HG03342 (cell line): ENCODE measurements at regions not wholly inside any gene's neighbourhood (a gene's known extent, or its start where the extent isn't known, plus 50 kb on each side); places are given as distances from the start of the nearest gene placed in this dataset.
"Not testable (repeated sequence)": the region's sequence is repeated elsewhere in the genome, so short reads cannot be mapped to it uniquely, and the experiment has no call there.

Source experiments
- ATAC-seq: cut with Tn5 transposase; IDR thresholded peaks from one replicate; pipeline ENCODE4 v1.9.1; 2021; ENCODE audit warnings: mild to moderate bottlenecking, moderate library complexity; ENCODE audit not compliant: unreplicated experiment

DNA sequence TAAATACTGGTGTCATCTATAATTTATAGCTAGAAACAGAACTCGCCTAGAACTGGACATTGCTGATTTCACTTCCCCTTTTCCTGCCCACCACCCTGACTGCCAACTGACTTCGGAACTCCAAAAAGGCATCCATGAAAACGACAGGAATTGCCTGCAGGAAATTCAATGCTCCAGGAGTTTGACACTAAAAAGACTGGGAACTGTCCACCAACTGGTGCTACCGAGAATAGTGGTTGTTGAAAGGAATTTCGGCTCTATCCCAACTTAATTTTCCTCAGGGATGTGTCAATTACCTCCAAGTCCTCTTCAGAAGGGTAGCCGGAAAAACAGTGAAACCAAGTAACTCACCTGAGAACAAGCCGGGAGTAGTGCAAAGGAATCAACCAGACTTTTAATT is 440.0 kb downstream of the PRELID2 start:
- not testable (repeated sequence) for ATAC-seq

DNA sequence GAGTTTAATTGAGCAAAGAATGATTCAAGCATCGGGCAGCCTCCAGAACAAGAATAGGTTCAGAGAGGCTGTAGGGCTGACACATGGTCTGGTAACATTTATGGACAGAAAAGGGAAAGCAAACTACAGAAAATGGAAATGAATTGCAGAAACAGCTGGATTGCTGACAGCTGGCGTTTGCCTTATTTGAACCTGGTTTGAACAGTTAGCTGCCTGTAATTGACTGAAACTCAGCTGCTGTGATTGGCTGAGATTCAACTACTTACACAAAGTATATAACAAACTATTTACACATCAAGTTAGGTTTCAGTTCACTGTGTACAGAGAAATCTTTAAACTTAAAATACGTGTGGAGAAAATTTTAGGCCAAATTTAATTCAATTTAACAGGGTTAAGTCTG is 441.7 kb downstream of the PRELID2 start:
- ATAC-seq, result no peak

DNA sequence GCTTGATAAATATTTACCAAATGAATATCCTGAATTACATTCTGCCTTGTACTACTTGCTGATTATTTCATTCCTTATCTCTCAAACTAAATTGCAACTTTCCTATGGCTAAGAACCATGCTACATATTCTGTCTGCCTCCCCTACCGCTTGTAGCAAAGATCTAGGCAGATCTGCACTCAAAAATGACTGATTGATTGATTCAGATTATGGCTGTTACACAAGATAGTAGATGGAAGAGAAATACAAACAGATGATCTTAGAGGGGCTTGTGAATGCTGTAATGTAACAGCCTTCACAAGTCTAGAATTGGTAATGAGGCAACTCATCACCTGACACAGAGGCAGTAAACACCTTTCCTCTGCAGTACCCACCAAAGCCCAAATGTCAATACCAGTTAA is 446.1 kb downstream of the PRELID2 start:
- no peak for ATAC-seq

DNA sequence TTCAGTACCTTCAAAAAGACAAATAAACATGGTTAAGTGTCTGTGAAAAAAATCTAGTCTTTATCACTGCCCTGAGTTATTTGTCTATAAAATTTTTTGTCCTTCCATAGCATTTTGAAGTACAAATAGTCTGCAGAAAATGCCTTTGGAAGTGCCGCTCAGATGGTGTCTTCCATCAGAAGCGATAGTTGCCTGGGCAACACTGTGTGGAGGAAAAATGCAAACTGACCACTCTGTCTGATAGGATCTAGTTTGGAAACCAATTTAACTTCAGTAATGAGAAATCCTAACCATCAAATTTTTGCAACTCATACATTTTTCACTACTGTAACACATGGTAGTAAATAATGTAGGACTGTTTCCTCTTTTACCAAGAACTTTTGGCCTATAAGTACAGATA is 449.9 kb downstream of the PRELID2 start:
- no peak for ATAC-seq

DNA sequence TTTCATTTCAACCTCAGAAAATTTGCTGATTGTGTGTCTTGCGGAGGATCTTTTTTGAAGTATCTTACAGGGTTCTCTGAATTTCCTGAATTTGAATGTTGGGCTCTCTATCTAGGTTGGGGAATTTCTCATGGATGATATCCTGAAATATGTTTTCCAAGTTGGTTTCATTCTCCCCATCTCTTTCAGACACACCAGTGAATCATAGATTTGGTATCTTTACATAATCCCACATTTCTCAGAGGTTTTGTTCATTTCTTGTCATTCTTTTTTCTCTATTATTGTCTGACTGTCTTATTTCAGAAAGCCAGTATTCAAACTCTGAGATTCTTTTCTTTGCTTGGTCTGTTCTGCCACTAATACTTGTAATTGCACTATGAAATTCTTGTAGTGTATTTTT is 456.9 kb downstream of the PRELID2 start:
- ATAC-seq, result no peak

DNA sequence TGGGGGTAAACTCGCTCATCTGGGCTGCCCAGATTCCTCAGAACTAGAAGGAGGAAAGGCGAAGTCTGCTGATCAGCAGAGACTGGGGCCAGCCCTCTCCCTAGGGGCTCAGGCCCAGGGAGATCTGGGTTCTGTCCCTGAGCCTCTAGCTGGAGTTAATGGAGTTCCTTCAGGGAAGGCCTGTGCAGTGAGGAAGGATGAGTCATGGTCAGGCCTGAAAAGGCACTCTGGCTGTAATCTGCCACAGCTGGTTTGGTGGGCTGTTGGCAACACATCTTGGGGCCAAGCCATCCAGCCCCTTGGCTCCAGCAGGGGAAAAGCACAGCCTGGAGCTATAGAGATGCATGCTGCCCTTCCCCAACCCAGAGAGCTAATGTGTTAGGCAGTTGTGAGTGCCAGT is 459.6 kb downstream of the PRELID2 start:
- ATAC-seq, result no peak

DNA sequence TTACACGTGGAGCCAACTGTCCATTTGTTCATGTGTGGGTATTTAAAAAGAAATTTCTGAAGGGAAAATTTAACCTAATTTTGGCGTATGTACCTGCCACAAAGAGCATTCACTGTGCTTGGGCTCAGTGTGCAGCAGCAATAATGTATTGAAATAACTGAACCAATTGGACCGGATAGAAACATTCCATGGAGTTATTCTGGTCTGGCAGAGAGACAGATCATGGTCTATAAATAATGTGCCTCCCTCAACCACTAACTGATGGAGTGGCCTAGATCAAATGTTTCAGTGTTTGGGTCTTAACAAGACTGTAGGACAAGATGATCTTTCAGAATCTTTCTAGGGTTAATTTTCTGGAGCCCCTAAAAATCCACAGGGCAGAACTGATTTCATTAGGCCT is 469.7 kb downstream of the PRELID2 start:
- no peak for ATAC-seq

DNA sequence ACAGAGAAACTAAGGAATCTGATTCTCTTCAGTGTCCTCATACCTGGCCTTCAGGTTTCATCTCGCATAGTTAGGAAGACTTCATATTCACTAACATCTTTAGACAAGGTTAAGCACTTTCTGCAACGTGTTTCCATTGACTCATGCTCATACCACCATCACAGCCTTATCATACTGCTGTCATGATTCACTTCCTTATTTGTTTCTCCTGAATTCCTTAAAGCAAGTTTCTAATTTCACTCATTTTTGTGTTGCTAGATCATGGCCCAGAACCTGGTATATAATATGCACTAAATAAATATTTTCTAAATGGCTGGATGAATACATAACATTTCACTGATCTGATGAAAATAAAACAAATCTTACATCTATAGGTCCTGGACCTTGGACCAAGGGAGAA is 472.9 kb downstream of the PRELID2 start:
- no peak for ATAC-seq

DNA sequence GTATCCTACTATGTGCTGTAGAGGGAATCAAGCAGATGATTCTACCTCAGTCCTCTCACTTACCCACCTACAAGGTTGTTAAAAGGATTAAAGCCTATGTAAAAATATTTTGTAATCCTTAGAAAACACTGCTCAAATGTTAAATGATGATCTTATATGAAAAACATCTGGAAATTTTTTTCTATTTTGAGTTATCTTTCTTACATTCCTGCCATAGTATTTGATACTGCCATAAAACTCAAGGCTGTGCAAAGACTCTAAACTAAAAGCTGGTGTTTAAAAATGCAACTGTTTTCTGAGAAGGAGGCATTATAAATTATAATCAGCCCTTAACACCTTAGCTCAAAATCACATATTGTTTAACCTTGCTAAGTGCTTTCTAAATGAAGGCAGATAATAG is 474.2 kb downstream of the PRELID2 start:
- no peak for ATAC-seq

DNA sequence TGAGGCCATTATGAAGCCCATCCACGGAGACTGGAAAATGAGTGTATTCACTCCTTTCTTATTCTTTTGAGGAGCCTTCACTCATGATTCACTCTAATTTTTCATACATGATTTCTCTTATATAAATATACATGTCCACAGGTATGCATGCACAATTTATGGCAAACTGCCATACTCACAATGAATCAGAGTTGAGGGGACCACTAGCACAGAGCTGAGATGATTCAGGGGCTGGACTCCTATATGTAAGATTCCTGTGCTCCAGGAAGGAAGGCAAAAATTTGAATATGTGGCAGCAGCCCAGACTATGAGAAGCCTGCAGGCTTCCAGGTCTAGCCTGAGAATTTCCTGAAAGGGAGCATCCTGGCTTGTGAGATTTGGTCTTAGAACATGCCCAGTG is 484.6 kb downstream of the PRELID2 start:
- ATAC-seq, result no peak

DNA sequence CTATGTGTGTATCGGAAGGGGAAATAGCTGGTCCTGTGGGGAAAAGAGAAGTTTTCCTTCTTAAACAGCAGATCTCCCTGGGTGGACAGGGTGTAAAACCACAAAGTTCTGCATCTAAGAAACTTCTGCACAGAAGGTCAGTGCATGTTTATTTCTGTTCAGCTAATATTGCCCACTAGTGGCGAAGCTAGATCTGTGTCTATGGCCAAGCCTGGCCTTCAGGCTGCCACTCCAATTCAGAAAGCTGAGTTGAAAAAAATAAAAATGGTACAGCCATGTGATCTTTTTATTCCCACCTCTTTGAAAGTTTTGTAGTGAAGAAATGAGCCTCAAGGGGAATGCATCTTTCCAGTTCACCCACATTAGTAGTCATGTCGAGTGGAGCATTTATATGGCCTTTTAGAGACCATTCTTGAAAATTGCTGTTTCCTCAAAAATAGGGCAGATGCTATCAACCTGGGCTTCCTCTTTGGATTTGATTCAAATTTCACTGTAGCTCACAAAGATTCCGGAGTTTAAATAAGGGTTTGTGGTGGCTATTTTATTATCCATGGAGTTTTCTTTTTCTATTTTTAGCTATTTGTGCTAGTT is 488.0 kb downstream of the PRELID2 start:
- peak; percentile 80 for ATAC-seq

DNA sequence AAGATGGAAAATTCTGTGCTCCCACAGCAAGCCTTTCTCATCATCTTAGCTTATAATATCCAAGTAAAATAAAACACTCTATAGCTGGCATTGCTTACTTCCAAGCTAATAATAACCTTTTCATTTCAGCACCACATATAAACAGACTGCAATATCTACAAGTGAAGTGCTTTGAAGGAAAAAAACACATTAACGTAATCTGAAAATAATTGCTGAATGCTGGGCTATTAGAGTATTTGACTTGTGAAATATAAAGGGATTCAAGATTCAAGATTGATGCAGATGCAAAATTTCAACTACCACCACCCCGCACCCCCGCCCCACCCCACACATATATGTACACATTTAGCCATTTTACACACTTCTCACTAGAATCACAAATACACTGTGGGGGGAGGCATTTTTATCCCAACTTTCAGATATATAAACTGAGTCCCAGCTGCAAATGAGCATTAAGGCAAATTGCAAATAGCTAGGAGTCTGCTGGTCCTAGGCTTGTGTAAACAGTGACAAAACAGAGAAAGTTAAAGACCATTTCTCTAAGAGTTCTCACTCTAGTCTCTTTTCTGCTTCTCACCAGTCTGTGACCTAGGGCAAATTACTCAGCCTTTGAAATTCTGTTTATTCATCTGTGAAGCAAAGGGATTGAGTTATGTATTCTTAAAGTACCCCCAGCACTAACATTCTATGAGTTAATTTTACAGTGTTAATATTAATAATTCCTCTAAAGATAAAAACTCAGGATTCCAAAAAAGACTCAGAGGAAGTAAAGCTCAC is 489.4 kb downstream of the PRELID2 start:
- no peak for ATAC-seq

DNA sequence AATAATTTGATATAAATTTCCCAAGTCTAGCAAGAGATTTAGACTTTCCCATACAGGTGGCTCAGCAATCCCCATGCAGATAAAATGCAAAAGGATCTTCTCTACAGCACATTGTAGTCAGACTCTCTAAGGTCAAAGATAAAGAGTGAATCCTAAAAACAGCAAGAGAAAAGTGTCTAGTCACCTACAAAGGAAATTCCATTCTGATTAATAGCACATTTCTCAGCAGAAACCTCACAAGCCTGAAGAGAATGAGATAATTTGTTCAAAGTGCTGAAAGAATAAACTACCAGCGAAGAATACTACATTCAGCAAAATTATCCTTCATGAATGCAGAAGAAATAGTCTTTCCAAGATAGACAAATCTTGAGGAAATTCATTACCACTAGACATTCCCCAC is 493.3 kb downstream of the PRELID2 start:
- ATAC-seq, result no peak

DNA sequence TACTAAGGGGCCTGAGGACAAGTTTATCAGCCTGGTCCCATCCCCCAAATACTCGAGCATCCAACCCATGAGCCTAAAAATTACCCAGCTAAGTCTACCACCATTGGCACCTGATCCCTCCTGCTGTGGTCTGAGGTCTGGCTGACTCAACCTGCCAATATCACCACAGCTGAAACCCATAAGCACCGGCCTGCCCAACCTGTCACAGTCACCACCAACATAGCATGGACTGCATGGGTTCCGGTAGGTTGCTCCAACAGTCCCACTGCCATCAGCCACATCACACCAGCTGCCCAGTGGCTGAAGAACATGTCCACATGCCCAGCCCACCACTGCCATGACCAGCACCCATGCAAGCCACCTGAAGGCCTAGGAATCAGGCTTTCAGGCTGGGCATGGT is 495.0 kb downstream of the PRELID2 start:
- ATAC-seq, result no peak

DNA sequence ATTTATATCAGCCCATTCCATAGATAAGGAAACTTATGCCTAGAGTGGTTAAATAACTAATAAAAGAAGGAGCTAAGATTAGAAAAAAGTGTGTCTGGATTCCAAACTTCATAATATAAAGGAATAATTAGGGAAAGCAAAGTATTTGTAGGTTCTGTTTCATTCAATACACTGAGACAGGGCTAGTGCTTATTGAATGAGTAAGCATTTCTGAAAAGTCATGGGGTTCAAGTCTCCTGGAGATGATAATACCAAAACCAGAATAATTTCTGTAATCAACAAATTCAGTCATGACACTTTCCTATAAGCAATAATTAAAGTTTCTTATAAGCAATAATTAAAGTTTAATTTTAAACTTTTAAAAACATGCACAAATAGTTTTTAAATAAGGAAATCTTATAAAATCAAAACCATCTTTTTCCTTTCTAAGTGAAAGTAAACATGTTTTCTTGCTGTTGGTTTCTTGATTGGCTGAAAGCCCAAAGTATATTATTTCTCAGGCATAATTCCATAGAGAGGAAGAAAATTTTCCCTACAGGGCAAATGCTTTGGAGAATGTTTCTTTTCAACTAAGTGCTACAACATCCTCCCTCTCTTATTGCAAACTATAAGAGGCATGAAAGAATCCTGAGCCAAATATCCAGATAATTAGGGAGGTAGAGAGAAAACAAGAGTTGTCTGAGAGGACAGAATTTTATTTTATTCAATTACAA is 510.2 kb downstream of the PRELID2 start:
- ATAC-seq, result no peak

DNA sequence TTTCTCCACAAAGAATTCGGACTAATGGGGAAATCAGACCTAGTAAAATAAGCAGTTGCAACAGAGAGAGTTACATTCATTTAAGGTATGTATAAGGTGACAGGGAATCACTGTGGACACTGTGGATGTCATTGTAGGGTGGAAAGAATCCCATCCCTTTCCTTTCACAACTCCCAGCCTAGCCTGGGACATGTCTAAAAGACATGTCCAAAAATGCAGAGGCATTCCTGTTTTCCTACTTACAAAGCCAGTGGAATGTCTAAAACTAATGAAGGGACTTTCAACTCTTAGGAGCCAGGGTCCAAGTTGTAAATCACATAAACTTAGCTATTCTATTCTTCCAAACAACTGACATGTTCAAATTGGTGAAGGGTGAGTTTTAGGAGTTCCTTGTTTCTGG is 511.0 kb downstream of the PRELID2 start:
- ATAC-seq, result no peak

DNA sequence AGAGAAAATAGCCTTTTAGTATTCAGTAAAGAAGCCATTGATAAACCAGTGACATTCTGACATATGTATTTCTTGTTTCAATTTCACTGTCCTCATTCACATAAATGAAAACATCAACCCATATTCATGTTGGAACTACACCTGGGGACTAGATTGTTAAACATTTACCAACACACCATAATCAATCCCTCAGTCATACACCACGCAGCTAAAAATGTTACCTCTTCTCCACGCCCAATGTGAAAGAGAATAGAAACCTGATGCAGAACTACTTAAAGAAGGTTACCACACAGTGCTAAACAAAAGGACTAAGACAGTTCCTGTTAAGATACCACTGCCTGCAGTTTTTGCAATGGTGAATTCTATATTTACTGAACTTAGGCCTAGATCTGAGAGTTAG is 518.9 kb downstream of the PRELID2 start:
- ATAC-seq, result peak; percentile 94

DNA sequence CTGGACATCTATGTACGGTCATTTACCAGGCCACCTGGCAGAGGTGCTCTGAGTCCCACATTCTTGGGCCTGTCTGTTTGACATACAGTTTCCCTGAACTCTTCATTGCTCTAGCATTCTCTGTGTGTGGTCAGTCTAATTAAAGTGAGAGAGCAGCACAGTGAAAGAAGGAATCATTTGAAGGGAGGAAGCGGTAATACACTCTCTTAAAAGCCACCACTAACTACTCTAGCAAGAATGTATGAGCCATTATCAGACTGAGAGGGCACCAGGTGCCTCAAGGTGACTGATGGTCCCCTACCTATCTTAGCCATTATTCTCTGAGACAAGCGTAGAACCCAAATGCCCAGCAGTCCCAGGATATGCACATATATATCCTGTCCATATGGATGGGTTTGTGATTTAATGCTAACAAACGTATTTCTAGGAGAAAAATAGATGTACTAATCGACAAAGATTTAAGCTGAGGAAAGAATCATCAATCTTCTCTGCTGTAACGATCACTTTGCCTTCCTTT is 527.2 kb downstream of the PRELID2 start:
- ATAC-seq, result no peak

DNA sequence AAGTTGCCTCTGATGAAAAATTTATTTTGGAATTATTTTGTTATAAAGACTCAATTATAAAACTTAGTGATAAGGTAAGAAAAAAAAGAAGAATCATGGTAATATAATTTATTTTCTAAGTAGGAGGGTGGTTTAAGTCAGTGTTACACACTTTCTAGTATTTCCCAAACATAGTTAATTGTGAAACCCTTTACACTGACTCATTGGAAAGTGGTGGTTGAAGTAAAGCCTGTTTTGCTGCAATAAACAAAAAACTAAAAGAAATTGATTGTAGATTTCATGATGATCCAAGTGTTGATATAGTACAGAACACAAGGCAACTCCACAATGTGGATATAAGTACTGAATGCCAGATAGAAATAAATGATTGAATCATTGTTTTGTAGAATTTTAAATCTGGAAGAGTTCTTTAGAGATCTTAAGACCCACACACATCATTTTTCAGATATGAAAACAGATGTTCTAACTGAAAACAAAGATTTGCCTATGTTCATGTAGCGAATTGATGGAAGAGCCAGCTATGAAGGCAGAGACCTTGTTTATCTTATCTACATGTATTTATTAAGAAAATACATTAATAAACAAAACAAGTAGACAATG is 539.8 kb downstream of the PRELID2 start:
- ATAC-seq, result no peak

DNA sequence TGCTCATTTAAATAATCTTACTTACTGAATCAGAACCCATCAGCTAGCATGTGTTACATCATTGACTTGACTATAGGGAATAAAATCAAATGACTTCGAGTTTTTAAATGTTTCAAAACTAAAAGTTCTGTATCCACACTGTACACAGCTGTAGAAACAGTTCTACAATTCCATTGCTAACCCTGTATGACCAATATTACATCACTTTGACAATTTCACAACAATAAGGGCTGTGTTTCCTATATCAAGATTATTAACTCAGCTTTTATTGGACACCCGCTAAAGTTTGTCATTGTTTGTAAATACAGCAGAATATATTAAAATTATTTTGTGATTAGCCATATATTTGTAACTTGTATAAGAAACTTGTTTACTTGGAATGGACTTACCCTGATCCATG is 540.8 kb downstream of the PRELID2 start:
- ATAC-seq, result no peak

DNA sequence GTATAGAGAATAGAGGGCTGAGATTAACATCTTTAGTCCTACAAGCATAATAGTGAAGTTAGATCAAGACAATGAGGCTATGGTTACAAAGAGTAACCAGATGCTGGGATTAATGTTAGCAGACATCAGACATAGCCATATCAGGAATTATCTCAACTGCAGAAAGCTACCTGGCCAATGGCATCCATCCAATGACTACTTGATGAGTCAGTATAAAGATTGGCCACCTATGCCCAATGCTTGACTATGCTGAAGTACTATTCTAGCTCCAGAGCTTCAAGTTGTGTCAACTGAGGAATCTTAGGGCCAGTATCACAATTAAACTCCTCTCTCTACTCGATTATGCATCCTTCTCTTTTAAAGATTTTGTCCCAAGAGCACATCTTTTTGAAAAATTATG is 541.4 kb downstream of the PRELID2 start:
- ATAC-seq, result no peak

DNA sequence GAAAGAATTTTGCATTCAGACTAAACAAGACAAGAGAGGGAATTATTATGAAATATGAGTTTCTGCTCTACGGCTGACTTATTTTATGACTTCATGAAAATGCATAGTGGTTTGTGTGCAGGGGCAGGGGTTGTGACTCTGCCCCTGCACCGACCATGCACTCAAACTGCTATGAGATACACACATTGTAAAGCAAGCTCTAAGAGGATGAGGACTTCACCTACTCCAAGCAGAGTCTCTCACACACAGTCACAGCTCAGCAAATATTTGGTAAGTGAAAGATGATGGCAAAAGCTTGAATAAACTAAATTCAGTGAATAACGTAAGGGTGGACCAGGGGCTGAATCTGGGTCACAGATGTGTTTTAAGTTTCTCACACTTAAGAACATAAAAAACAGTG is 542.9 kb downstream of the PRELID2 start:
- no peak for ATAC-seq
